H1 (cell line): ENCODE measurements at regions not wholly inside any gene's neighbourhood (a gene's known extent, or its start where the extent isn't known, plus 50 kb on each side); places are given as distances from the start of the nearest gene placed in this dataset.

Experiments used
- CTCF ChIA-PET: fragments of 300-600 bp; sonication (Branson Sonifier 250); formaldehyde crosslinking; loops from one replicate; lab custom pipeline; 2021; ENCODE audit not compliant: partially characterized antibody; lab: Charles Lee
- POLR2A ChIA-PET: fragments of 300-600 bp; sonication (Branson Sonifier 250); formaldehyde crosslinking; loops from one replicate; lab custom pipeline; 2021; ENCODE audit warnings: inconsistent platforms; ENCODE audit not compliant: partially characterized antibody; lab: Charles Lee
- DNase-seq, 2 experiments: peaks; one replicate each; pipeline versions ENCODE4 v3.0.0 to v3.0.0-alpha.2; 2010 to 2022; ENCODE audit warnings: low spot score in 2 of 2, low read depth in 1 of 2, mixed read lengths in 1 of 2
- FAIRE-seq: peaks from 2 replicates; lab custom pipeline; 2011; peaks lifted over from hg19 to GRCh38; lab: Jason Lieb, UNC
- H2AFZ ChIP-seq: 2 replicates; pipeline ENCODE4 v1.8.1; 2012; ENCODE audit warnings: low read length, inconsistent platforms
- H2AK5ac ChIP-seq: 2 replicates; pipeline ENCODE4 v1.6.1; 2013; ENCODE audit warnings: low read depth, low read length
- H2BK120ac ChIP-seq: replicated peaks from 2 replicates; pipeline ENCODE3; 2013; ENCODE audit warnings: low read depth, low read length, inconsistent platforms
- H2BK12ac ChIP-seq: 2 replicates; pipeline ENCODE4 v1.6.1; 2013; ENCODE audit warnings: low read depth, low read length
- H2BK15ac ChIP-seq: 2 replicates; pipeline ENCODE4 v1.6.1; 2013; ENCODE audit warnings: low read length
- H2BK20ac ChIP-seq: 2 replicates; pipeline ENCODE4 v1.6.1; 2013; ENCODE audit warnings: low read length
- H2BK5ac ChIP-seq: 2 replicates; pipeline ENCODE4 v1.6.1; 2013; ENCODE audit warnings: low read depth, low read length
- H3K14ac ChIP-seq: 2 replicates; pipeline ENCODE4 v1.6.1; 2013; ENCODE audit warnings: inconsistent platforms; ENCODE audit not compliant: insufficient read length
- H3K18ac ChIP-seq: 2 replicates; pipeline ENCODE4 v1.6.1; 2013; ENCODE audit warnings: low read length; ENCODE audit errors: extremely low read depth
- H3K23ac ChIP-seq: 2 replicates; pipeline ENCODE4 v1.6.1; 2013; ENCODE audit warnings: inconsistent platforms; ENCODE audit not compliant: insufficient read length
- H3K23me2 ChIP-seq: 2 replicates; pipeline ENCODE4 v1.6.1; 2013; ENCODE audit warnings: low read depth, low read length
- H3K27ac ChIP-seq: 2 replicates; pipeline ENCODE4 v1.6.1; 2011; ENCODE audit warnings: low read depth, low read length, inconsistent platforms
- H3K27me3 ChIP-seq, 4 experiments: replicated peaks in 1 of 4; 1 replicate in 1 of 4; 2 replicates in 3 of 4; pipeline versions ENCODE4 v1.6.1 to v1.8.1; 2011 to 2013; ENCODE audit warnings: low read length in 3 of 4, mild to moderate bottlenecking in 3 of 4, inconsistent platforms in 2 of 4, mixed read lengths in 2 of 4, moderate library complexity in 1 of 4; ENCODE audit not compliant: control insufficient read depth in 3 of 4, insufficient read depth in 3 of 4; ENCODE audit errors: extremely low read depth in 1 of 4
- H3K36me3 ChIP-seq, 4 experiments: 2 replicates each; pipeline versions ENCODE4 v1.6.1 to v1.8.1; 2011 to 2013; ENCODE audit warnings: mild to moderate bottlenecking in 4 of 4, low read length in 3 of 4, moderate library complexity in 2 of 4, control low read depth in 1 of 4, inconsistent platforms in 1 of 4; ENCODE audit not compliant: insufficient read depth in 4 of 4, control insufficient read depth in 2 of 4
- H3K4ac ChIP-seq: replicated peaks from 2 replicates; pipeline ENCODE3; 2013; ENCODE audit warnings: low read length, low read depth, mixed read lengths, inconsistent platforms; ENCODE audit not compliant: insufficient read length
- H3K4me1 ChIP-seq, 4 experiments: replicated peaks in 1 of 4; 1 replicate in 1 of 4; 2 replicates in 3 of 4; pipeline versions ENCODE4 v1.6.1 to v1.8.1; 2011 to 2013; ENCODE audit warnings: low read length in 3 of 4, inconsistent platforms in 2 of 4, mixed read lengths in 1 of 4; ENCODE audit not compliant: insufficient read depth in 4 of 4, control insufficient read depth in 3 of 4
- H3K4me2 ChIP-seq, 2 experiments: 2 replicates each; pipeline versions ENCODE4 v1.6.1 to v1.8.1; 2011 to 2013; ENCODE audit warnings: low read depth in 2 of 2, low read length in 2 of 2, control low read depth in 1 of 2, inconsistent platforms in 1 of 2, mild to moderate bottlenecking in 1 of 2; ENCODE audit not compliant: insufficient read depth in 1 of 2
- H3K4me3 ChIP-seq, 4 experiments: fragments of 200-600, 300-600 bp in 1 of 4; sonication (generic), shearing (Covaris generic), sonication (Bioruptor Twin) in 1 of 4; 2 replicates each; pipeline versions ENCODE4 v1.5.1 to v1.8.1; 2011 to 2016; ENCODE audit warnings: low read length in 4 of 4, low read depth in 3 of 4, control low read depth in 2 of 4, inconsistent platforms in 2 of 4, mild to moderate bottlenecking in 2 of 4, mixed read lengths in 1 of 4, moderate library complexity in 1 of 4; ENCODE audit not compliant: insufficient read depth in 2 of 4; ENCODE audit errors: extremely low read depth in 1 of 4
- H3K56ac ChIP-seq: replicated peaks from 2 replicates; pipeline ENCODE3; 2013; ENCODE audit warnings: low read depth, mild to moderate bottlenecking, mixed read lengths, low read length, inconsistent platforms; ENCODE audit not compliant: insufficient read length
- H3K79me1 ChIP-seq: 2 replicates; pipeline ENCODE4 v1.6.1; 2013; ENCODE audit warnings: low read depth, low read length, control low read depth
- H3K79me2 ChIP-seq, 2 experiments: 2 replicates each; pipeline versions ENCODE4 v1.6.1 to v1.8.1; 2012 to 2013; ENCODE audit warnings: low read length in 2 of 2, mild to moderate bottlenecking in 2 of 2, inconsistent platforms in 1 of 2; ENCODE audit not compliant: insufficient read depth in 2 of 2, control insufficient read depth in 1 of 2
- H3K9ac ChIP-seq, 4 experiments: replicated peaks in 1 of 4; 1 replicate in 1 of 4; 2 replicates in 3 of 4; pipeline versions ENCODE4 v1.6.1 to v1.8.1; 2011 to 2013; ENCODE audit warnings: low read depth in 3 of 4, low read length in 3 of 4, control low read depth in 2 of 4, mild to moderate bottlenecking in 2 of 4, moderate library complexity in 2 of 4, inconsistent platforms in 1 of 4; ENCODE audit errors: extremely low read depth in 1 of 4
- H3K9me3 ChIP-seq, 2 experiments: 2 replicates each; pipeline versions ENCODE4 v1.6.1 to v1.8.1; 2012 to 2013; ENCODE audit warnings: mild to moderate bottlenecking in 2 of 2, moderate library complexity in 2 of 2, control low read depth in 1 of 2, inconsistent platforms in 1 of 2, low read depth in 1 of 2, low read length in 1 of 2, mixed read lengths in 1 of 2; ENCODE audit not compliant: insufficient read depth in 2 of 2
- H4K20me1 ChIP-seq, 2 experiments: replicated peaks in 1 of 2; 2 replicates each; pipeline versions ENCODE3 to v1.8.1; 2011 to 2013; ENCODE audit warnings: inconsistent platforms in 2 of 2, low read length in 2 of 2, mild to moderate bottlenecking in 1 of 2; ENCODE audit not compliant: insufficient read depth in 2 of 2, control insufficient read depth in 1 of 2
- H4K5ac ChIP-seq: 2 replicates; pipeline ENCODE4 v1.6.1; 2013; ENCODE audit warnings: low read length, low read depth, mixed read lengths, inconsistent platforms; ENCODE audit not compliant: insufficient read length
- H4K8ac ChIP-seq: 2 replicates; pipeline ENCODE4 v1.8.0; 2013; ENCODE audit warnings: mild to moderate bottlenecking, moderate library complexity, low read length, inconsistent platforms; ENCODE audit not compliant: insufficient read depth; ENCODE audit errors: extremely low read depth
- H4K91ac ChIP-seq: replicated peaks from 2 replicates; pipeline ENCODE3; 2013; ENCODE audit warnings: low read length, mixed read lengths, inconsistent platforms; ENCODE audit not compliant: insufficient read length
- BACH1 ChIP-seq: IDR thresholded peaks from 2 replicates; pipeline ENCODE4 v1.6.1; 2012; ENCODE audit warnings: low read length, improper control_type of control experiment
- HDAC6 ChIP-seq: IDR thresholded peaks from one replicate; pipeline ENCODE4 v1.7.1; 2012; ENCODE audit warnings: low read depth, mild to moderate bottlenecking, inconsistent platforms, low read length, moderate library complexity
- JUND ChIP-seq: IDR thresholded peaks from 2 replicates; pipeline ENCODE4 v1.6.1; 2011; ENCODE audit warnings: mild to moderate bottlenecking, improper control_type of control experiment, low read length
- MAX ChIP-seq: IDR thresholded peaks from 2 replicates; pipeline ENCODE4 v1.6.1; 2012; ENCODE audit warnings: inconsistent platforms
- NANOG ChIP-seq: IDR thresholded peaks from 2 replicates; pipeline ENCODE4 v1.6.1; 2011; ENCODE audit warnings: low read length, low read depth, mild to moderate bottlenecking, inconsistent platforms; ENCODE audit not compliant: insufficient read depth, poor library complexity, severe bottlenecking
- NRF1 ChIP-seq: IDR thresholded peaks from 2 replicates; pipeline ENCODE4 v1.6.1; 2011; ENCODE audit warnings: mild to moderate bottlenecking, low read depth, low read length, improper control_type of control experiment
- POLR2A ChIP-seq, 2 experiments: IDR thresholded peaks; 1 replicate in 1 of 2; 2 replicates in 1 of 2; pipeline ENCODE4 v1.6.1; 2011; ENCODE audit warnings: low read depth in 2 of 2, low read length in 2 of 2, mild to moderate bottlenecking in 2 of 2; ENCODE audit errors: control extremely low read depth in 1 of 2
- POLR2AphosphoS5 ChIP-seq: IDR thresholded peaks from 2 replicates; pipeline ENCODE4 v1.6.1; 2011; ENCODE audit warnings: low read depth, low read length
- RFX5 ChIP-seq: IDR thresholded peaks from 2 replicates; pipeline ENCODE4 v1.6.1; 2011; ENCODE audit warnings: low read depth, low read length, improper control_type of control experiment, borderline replicate concordance
- RXRA ChIP-seq: IDR thresholded peaks from 2 replicates; pipeline ENCODE4 v1.6.1; 2011; ENCODE audit warnings: low read depth, mild to moderate bottlenecking, low read length, moderate library complexity; ENCODE audit not compliant: insufficient read depth
- SAP30 ChIP-seq: fragments of 300-600 bp; sonication (generic); IDR thresholded peaks from 2 replicates; pipeline ENCODE4 v1.7.1; 2012; ENCODE audit warnings: low read length, moderate library complexity, mild to moderate bottlenecking, inconsistent platforms; ENCODE audit not compliant: insufficient read depth, insufficient replicate concordance
- SIRT6 ChIP-seq: IDR thresholded peaks from one replicate; pipeline ENCODE4 v1.7.1; 2012; ENCODE audit warnings: low read length, inconsistent platforms
- SUZ12 ChIP-seq: fragments of 200-600 bp; sonication (generic); IDR thresholded peaks from 2 replicates; pipeline ENCODE4 v1.6.1; 2012; ENCODE audit warnings: mild to moderate bottlenecking, inconsistent platforms, low read length, moderate library complexity, mixed read lengths
- TEAD4 ChIP-seq: IDR thresholded peaks from 2 replicates; pipeline ENCODE4 v1.6.1; 2012; ENCODE audit warnings: low read depth, low read length, inconsistent platforms, mixed read lengths
- WGBS, 2 experiments: shearing (Covaris generic) in 1 of 2; methylation state at CpG; one replicate each; pipeline versions ENCODE4 v1.1.6 to v1.1.7; 2013 to 2015; ENCODE audit warnings: low lambda C conversion rate in 2 of 2, mixed read lengths in 2 of 2, inconsistent platforms in 1 of 2, low coverage in 1 of 2, missing lambda C conversion rate in 1 of 2; ENCODE audit not compliant: insufficient replicate concordance in 2 of 2, insufficient coverage in 1 of 2, insufficient read length in 1 of 2; ENCODE audit errors: extremely low coverage in 1 of 2, missing lambda C conversion rate in 1 of 2; 5-methylcytosine and 5-hydroxymethylcytosine counted together

DNA sequence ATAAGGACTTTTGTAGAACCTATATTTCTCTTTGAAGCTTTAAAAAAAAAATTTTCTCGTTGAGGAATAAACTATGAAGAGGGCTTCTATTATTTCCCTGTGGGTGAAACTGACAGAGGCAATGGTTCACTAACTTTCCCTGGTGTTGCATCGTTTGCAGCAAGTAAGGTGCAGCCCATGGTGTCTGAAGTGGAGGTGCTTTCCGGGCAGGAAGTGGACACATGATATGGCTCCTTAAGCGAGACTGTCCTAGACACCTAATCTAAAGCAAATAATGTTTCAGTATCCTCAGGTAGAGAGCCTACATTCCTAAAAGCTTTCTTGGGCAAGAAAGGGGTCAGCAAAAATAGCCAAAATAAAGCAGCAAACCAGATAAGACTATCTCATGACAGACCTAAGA is 437.6 kb upstream of the ARGLU1 start (continued):
- no peak for TF ChIP-seq POLR2AphosphoS5

DNA sequence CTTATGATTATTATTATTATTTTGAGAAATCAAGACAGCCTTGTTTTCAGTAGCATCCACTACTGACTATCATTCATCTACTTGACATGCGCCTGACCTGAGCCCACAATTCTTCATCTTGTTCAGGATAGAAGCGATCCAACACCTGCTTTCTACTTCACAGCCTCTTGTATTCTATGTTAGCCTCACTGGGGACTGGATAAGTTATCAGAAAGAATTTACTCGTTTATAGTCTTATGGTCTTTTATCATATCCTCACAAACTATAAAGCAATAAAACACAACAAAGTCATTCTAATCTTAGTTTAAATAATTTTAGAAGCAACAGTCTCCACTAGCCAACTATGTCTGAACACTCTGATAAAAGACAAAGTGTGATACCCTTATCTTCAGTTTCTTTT is 436.0 kb upstream of the ARGLU1 start:
- Histone ChIP-seq H2AK5ac (no peak overlapping the region), H3K4me3 (no peak overlapping the region), H3K14ac (no peak overlapping the region), H3K27ac (no peak overlapping the region), H3K79me1 (no peaks in the 10 kb centered on the region), H4K91ac (no peak overlapping the region), H3K4me2 (no peak overlapping the region), H3K23me2 (no peaks in the 10 kb centered on the region), H2BK20ac (no peak overlapping the region), H4K20me1 (no peaks in the 10 kb centered on the region), H2BK12ac (no peak overlapping the region), H2BK120ac (no peak overlapping the region), H3K56ac (no peak overlapping the region), H2BK15ac (no peak overlapping the region), H2BK5ac (no peak overlapping the region), H4K5ac (no peak overlapping the region), H3K9me3 (no peaks in the 10 kb centered on the region), H3K9ac (no peak overlapping the region), H3K18ac (no peak overlapping the region), H3K23ac (no peak overlapping the region), H4K8ac (no peak overlapping the region), H3K4ac (no peak overlapping the region), H3K27me3 (no peaks in the 10 kb centered on the region), H3K79me2 (no peaks in the 10 kb centered on the region), H3K36me3 (no peaks in the 10 kb centered on the region), H2AFZ (no peak overlapping the region), H3K4me1 (no peaks in the 10 kb centered on the region)
- no peak for FAIRE-seq
- ChIA-PET POLR2A (no interaction called here), CTCF (interaction anchor here (0.6 kb wide), 1 partner anchor 1363 kb away, joined by 3 read pairs; no protein-coding TSS in a partner anchor)
- 81% methylated on average over 3 of the region's 3 CpGs; no CpG with 5 or more reads in 1 of the 2 experiments for WGBS, 2 experiments
- no peak for DNase-seq
- TF ChIP-seq SUZ12 (no peak), NRF1 (no peak), JUND (no peak), MAX (no peak), POLR2A (IDR thresholded peaks at IDR 0.05; ENCODE audit: control extremely low read depth in 1 of 2, low read depth in 2 of 2, low read length in 2 of 2) (no peak), SAP30 (no peak), NANOG (no peak), HDAC6 (no peak), RFX5 (no peak), RXRA (no peak), TEAD4 (no peak), BACH1 (no peak), SIRT6 (no peak)
